IPS-18c (cell line): ENCODE measurements at regions not wholly inside any gene's neighbourhood (a gene's known extent, or its start where the extent isn't known, plus 50 kb on each side); places are given as distances from the start of the nearest gene placed in this dataset.
"Not testable (repeated sequence)": the region's sequence is repeated elsewhere in the genome, so short reads cannot be mapped to it uniquely, and the experiment has no call there.

Source experiments
- H3K4me3 ChIP-seq: 2 replicates; pipeline ENCODE4 v1.7.0; 2013; ENCODE audit warnings: low read depth, mild to moderate bottlenecking, low read length, moderate library complexity; ENCODE audit not compliant: insufficient read depth
- H3K9me3 ChIP-seq: one replicate; pipeline ENCODE4 v1.6.1; 2013; ENCODE audit warnings: mild to moderate bottlenecking, low read length, moderate library complexity; ENCODE audit not compliant: control insufficient read depth, insufficient read depth

DNA sequence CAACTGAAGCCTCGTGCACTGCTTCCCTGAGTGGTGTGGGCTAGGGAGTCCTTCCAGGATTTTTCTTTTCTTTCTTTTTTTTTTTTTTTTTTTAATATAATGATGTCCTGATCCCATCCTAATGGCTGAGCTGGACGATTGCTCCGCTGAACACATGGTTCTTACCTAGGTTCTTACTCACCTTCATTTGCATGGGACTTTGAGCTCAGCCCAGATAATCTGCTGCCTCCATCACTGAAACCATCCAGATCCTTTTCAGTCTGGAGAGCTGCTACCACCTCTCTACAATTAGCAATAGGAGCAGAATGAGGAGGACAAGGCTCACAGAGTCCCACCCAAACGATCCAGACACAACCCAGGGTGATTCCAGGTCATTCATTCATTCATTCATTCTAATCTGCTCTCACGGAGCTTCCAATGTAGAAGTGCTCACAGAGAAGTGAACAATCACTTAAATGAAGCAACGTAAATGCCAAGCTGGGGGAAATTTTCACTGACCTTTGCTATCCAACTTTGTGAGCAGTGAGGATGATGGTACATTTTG, 246.3 kb upstream of the RREB1 start:
- Histone ChIP-seq H3K4me3 (no peak overlapping the region), H3K9me3 (no peaks in the 10 kb centered on the region)

DNA sequence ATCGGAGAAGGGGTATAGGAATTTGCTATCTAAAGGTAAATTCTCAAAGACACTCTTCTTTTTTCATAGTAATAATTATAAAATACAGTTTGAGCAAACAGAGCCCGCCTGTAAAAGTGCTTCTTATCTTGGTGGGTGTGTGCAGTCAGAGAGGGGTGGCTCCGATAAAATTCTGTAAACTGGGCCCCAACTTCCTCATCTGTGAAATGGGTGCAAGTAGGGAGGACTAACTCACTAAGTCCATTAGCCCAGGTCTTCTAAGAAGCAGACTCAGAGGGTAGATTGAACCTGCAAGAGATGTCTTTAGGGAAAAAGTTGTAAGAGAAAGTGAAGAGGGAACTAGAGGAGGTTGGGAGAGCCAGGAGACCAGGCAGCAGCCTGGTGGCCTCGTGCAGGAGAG, 245.8 kb upstream of the RREB1 start:
- Histone ChIP-seq H3K9me3 (no peaks in the 10 kb centered on the region), H3K4me3 (no peak overlapping the region)

DNA sequence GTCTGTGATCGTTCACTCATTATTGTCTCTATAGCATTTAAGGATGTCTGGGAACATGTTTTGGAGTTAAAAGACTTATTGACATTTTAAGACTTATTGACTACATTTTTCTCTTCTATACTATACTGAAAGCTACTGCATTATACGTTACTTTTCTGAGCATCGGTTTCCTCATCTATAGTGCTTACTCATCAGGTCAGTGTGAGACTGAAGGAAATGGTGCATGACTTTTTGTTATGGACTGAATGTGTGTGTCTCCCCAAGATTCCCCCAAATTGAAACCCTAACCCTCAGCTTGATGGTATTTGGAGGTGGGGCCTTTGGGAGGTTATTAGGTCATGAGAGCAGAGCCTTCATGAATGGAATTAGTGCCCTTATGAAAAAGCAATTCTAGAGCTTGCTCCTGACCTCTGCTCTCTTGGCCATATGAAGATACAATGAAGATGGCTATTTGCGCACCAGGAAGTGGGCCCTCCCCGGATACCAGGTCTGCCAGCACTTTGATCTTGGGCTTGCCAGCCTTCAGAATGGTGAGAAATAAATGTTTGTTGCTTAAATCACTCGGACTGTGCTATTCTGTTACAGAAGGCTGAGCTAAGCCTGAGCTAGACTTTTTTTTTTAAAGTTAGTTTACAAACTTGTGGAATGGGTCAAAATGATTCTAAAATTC, 243.7 kb upstream of the RREB1 start:
- H3K9me3 ChIP-seq = no peaks in the 10 kb centered on the region
- H3K4me3 ChIP-seq = no peak overlapping the region

DNA sequence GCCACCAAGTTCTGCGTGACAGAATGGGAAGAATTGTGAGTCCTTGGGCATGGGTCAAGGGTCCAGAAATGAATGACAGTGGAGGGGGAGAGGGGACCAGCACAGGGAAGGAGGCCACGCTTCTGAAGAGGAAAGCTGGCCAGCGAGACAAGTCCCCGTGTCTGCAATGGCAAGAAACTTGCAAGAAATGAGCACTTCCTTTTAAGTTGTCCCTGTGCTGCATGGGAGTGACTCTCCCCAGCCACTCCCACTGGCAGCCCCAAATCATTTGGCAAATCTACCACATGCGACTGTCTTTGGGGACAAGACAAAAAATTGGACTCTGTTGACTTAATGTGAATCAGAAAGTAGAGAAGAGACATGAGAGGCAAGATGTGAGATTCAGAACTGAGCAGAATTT, 242.2 kb upstream of the RREB1 start:
- no peaks in the 10 kb centered on the region for H3K9me3 ChIP-seq
- H3K4me3 ChIP-seq = no peak overlapping the region

DNA sequence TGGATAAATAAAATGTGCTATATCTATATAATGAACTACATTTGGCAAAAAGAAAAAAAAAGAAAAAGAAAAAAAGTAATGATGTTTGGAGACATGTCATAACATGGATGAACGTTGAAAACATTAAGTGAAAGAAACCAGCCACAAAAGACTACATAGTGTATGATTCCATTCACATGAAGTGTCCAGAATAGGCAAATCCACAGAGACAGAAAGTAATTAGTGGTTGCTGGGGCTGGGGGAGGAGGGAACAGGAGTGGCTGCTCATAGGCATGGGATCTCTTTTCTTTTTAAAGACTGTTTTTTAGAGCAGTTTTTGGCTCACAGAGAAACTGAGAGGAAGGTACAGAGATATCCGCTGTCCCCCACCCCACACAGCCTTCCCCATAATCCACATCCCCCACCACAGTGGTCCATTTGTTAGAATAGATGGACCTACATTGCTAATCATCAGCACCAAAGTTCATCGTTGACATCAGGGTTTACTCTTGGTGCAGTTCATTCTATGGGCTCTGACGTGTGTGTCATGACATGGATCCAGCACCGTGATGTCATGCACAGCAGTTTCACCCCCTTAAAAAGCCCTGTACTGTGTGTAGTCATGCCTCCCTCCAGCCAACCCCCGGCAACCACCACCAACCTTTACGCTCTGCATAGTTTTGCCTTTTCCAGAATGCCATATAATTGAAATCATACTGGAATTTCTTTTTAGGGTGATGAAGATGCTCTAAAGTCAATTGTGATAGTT, 240.9 kb upstream of the RREB1 start:
- no peak overlapping the region for H3K4me3 ChIP-seq
- no peaks in the 10 kb centered on the region for H3K9me3 ChIP-seq

DNA sequence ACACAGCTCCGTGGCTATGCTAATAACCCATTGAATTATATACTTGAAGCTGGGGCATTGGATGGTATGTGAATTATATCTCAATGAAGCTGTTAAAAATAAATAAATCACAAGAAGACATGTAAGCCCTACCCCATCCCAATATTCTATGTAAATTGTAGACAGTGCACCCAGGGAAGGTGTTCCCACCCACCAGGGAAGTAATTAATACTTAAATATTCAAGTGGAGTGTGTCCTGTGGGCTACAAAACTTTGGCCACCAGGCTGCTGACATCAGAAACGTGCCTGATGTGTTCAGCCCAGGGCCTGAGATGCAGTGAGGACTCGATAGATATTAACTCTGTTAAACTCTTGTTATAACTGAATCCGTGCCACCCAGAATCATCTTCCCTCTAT, 240.4 kb upstream of the RREB1 start:
- Histone ChIP-seq H3K9me3 (no peaks in the 10 kb centered on the region), H3K4me3 (no peak overlapping the region)

DNA sequence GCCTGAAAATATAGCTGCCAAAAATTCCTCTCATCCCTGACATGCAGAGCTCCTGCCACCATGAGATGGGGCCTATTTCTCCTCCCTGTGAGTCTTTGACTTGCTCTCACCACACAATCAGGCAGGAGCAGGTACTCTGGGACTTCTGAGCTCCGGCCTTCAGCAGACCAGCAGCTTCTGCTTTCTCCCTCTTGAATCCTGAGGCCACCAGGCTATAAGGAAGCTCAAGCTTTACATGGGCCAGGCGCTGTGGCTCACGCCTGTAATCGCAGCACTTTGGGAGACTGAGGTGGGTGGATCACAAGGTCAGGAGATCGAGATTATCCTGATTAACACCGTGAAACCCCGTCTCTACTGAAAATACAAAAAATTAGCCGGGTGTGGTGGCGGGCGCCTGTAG, 238.7 kb upstream of the RREB1 start:
- Histone ChIP-seq H3K4me3 (no peak overlapping the region), H3K9me3 (no peaks in the 10 kb centered on the region)

DNA sequence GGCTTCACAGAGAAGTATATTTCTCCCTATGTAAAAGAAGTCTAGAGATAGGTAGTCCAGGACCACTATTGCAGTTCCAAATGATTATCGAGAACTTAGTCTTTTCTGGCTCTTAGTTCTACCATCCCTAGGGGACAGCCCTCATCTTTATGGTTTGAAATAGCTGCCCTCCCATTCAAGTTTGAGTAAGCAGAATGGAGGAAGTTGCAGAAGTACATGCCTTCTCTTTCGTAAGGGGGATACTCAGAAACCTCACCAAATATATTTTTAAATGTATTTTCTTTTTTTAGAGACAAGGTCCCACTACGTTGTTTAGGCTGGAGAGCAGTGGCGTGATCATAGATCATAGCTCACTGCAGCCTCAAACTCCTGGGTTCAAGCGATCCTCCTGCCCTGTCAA, 236.8 kb upstream of the RREB1 start:
- Histone ChIP-seq H3K9me3 (no peaks in the 10 kb centered on the region), H3K4me3 (no peak overlapping the region)

DNA sequence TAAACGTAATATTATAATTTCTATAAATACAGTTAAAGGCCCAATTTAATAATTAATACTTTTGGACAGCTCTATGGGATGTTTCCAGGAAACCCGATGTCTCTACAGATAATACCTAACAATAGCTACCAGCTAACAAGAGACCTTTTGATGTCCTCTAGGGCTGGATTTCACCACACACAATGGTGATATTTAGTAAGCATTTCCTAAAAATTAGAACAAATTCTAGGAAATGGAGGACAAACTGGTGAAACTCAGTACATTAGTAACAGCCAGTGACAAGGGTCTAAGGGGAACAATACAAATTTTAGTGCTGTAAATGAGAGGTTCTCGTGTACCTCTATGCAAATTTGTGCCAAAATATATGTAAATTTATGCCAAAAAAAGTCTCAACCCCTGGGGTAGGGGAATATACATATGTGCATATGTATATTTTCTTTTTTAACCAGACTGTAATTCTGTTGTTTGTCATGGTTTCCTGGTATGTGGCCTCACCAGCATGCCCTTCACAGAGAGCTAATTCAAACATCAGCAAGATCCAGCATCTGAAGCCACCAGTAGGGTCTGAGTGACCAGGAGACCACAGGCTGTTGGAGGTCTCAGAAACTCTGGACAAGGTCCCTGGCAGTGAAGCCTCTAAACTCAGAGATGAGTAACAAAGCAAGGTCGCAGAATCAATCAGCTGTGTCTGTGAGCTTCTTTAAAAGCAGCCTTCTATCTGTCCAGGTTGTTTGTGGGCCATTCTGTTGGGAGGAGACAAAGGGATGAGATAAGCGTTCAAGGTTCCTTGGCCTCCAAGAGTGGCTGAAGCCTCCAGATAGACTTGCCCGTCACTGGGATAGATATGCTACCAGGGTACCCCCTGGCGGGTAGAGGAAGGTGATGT, 235.1 kb upstream of the RREB1 start:
- Histone ChIP-seq H3K4me3 (no peak overlapping the region), H3K9me3 (no peaks in the 10 kb centered on the region)

DNA sequence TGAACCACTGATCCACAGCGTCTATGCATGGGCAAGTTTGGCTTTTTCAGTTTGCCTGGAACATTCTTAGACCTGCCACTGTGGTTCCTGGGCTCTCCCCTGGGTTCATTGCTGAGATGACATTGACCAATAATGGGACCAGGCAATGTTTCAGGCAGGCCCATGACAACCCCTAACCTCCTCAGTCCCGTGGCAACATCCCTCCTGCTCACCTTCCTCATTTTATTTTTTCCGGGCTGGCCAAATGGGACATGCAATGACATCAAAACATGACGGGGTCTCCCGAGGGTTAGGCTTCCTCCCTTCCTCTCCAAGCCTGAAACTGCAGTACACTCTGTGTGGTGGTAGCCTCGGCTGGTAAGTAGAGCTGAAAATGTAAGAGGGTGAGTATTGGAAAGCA, 234.0 kb upstream of the RREB1 start:
- H3K4me3 ChIP-seq = no peak overlapping the region
- H3K9me3 ChIP-seq = no peaks in the 10 kb centered on the region

DNA sequence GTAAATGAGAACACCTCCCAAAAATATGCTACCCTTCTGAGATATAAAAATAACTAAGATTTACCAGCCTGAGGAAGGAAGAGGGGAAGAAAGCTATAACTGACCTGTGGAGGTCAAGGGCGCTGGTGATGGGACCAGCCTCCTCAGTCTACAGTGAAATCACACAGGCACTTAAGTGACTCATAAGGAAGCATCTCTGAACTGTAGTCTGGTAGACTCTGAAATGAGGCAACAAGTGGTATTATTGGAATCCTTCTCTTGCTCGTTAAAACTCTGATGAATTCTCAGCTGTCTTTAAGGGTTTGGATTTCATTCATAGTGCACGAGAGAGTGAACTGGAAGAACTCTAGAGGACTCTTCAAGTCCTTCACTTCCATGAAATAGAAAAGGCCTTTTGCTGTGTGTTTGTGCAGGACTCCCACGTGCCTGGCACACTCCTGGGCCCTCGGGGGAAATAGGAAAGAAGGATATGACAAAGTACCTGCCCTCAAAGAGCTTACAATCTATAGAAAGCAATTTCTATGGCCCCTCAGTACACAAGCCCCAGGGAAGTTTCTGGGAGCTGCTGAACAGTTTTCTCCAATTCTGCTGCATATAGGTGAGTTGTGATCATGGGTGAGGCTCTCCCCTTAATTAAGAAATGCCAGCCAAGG, 231.8 kb upstream of the RREB1 start:
- Histone ChIP-seq H3K9me3 (no peaks in the 10 kb centered on the region), H3K4me3 (no peak overlapping the region)

DNA sequence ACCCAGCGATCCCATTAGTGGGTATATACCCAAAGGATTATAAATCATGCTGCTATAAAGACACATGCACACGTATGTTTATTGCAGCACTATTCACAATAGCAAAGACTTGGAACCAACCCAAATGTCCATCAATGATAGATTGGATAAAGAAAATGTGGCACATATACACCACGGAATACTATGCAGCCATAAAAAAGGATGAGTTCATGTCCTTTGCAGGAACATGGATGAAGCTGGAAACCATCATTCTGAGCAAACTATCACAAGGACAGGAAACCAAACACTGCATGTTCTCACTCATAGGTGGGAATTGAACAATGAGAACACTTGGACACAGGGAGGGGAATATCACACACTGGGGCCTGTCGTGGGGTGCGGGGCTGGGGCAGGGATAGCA, 230.0 kb upstream of the RREB1 start:
- H3K9me3 ChIP-seq, H3K4me3 ChIP-seq: not testable (repeated sequence)

DNA sequence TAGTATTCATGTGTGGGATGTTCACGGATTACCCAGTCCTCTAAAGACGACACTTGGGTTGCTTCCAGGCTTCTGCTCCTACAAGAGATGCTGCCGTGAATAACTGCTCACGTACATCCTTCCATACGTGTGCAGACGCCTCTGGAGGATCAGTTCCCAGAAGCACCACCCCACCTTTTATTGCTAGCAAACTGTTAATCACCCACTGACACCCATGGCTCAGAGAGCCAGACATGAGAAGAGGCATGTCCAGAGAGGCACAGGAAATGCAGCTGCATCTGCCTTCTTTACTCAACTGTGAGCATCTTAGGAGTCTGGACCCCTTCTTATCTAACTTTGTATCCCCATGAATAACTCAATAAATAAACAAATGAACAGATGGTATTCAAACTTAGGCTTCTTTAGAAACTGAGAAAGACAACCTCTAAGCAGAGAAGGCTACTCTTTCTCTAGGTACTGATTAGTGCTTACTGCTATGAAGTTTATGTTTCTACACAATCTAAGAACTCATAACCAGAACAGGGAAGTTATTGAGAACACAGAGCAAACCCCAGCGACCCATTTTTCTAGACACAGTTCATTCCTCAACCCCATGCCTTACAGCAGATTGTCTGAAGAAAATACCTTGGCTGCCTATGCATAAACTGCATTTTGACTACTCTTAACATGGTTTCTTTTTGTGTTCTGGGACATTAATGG, 228.7 kb upstream of the RREB1 start:
- H3K9me3 ChIP-seq = no peaks in the 10 kb centered on the region
- no peak overlapping the region for H3K4me3 ChIP-seq

DNA sequence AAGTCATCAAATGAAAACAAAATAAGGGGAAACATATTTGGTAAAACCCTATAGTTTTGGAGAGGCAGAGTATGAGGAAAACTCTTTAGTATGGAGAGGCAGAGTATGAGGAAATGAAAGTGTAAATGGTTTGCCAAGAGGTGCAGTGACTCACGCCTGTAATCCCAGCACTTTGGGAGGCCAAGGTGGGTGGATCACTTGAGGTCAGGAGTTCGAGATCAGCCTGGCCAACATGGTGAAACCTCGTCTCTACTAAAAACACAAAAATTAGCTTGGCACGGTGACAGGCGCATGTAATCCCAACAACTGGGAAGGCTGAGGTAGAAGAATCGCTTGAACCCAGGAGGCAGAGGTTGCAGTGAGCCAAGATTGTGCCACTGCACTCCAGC, 228.2 kb upstream of the RREB1 start:
- not testable (repeated sequence) for H3K4me3 ChIP-seq, H3K9me3 ChIP-seq

DNA sequence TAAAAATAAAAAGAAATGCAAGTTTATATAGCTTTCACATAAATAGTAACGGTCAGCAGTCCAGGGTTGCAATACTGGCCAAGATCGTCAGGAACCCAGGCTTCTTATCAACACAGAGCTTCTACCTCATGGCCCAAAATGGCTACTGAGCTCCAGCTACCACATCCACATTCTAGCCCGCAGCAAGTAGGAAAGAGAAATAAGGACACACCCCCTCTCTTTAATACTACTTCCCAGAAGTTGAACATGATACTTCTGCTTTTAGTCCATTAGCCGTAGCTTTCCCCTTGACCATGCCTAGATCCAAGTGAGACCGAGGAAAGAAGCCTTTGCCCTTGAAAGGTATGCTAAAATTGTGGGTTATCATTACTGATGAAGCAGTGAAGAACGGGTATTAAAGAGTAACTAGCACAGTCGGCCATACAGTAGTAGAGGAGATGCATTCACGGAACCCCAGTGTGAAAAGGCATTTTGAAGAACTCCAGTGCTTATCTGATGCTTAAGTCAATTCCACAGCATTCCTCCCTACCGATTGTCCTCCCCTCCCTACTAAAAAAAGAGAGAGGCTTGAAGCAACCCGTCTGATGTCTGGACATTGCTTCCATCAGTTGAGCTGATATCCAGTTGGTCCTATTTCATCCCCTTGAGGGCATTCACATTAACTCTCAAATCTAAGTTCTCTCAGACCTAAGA, 226.9 kb upstream of the RREB1 start:
- H3K4me3 ChIP-seq = no peak overlapping the region
- H3K9me3 ChIP-seq = no peaks in the 10 kb centered on the region

DNA sequence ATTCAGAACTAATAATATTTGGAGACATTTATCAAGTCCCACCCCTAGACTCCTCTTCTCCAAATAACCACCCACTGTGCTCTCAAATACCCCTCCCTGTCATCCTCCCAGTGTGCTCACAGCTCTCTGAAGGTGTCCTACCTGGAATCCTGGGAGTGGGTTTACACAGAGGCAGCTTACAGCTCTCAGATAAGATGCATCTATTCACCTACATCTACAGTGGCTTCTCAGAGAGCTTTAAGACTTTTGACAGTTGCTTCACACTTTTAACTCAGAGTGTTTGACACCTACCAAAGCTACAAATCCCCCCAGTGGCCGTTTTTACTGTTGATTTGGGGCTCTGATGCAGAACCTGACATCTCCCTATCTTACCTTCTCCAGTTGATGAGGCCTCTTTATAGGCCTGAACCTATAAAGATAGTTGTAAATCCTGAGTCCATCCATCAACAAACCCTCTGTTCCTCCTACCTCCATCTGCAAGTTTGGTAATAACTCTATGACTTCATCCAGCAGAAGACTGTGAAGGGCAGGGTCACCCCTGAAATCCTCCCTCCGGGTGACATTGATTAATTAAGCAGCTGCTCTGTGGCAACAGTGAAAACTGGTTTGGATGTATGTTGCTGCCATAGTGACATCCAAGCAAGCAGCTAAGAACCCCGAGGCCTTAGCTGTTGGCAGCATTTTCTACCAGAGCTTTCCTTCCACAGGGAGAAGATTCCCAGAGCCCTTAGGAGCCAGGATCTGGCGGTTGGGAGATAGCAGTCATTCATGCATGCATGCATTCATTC, 226.1 kb upstream of the RREB1 start:
- Histone ChIP-seq H3K4me3 (no peak overlapping the region), H3K9me3 (no peaks in the 10 kb centered on the region)
